Loucy (cell line): ENCODE measurements at regions not wholly inside any gene's neighbourhood (a gene's known extent, or its start where the extent isn't known, plus 50 kb on each side); places are given as distances from the start of the nearest gene placed in this dataset.

Source experiments
- H2AFZ ChIP-seq: fragments of 200-600 bp; sonication (generic); 2 replicates; pipeline ENCODE4 v1.6.0; 2016; ENCODE audit warnings: antibody characterized with exemption, mild to moderate bottlenecking, low read length, moderate library complexity
- H3F3A ChIP-seq: fragments of 200-600 bp; 2 replicates; pipeline ENCODE4 v1.6.0; 2016; ENCODE audit warnings: antibody characterized with exemption, low read depth, mild to moderate bottlenecking
- H3K27me3 ChIP-seq: fragments of 200-600 bp; sonication (generic); 2 replicates; pipeline ENCODE4 v1.6.1; 2014; ENCODE audit warnings: low read length, mild to moderate bottlenecking; ENCODE audit not compliant: insufficient read depth, poor library complexity, severe bottlenecking
- H3K36me3 ChIP-seq: fragments of 200-600 bp; sonication (generic); 2 replicates; pipeline ENCODE4 v1.6.1; 2016; ENCODE audit warnings: low read length; ENCODE audit not compliant: insufficient read depth
- H3K4me1 ChIP-seq: fragments of 200-600 bp; sonication (generic); 2 replicates; pipeline ENCODE4 v1.5.1; 2014; ENCODE audit warnings: low read length, mild to moderate bottlenecking; ENCODE audit not compliant: insufficient read depth, poor library complexity, severe bottlenecking
- H3K4me2 ChIP-seq: fragments of 200-600 bp; sonication (generic); 2 replicates; pipeline ENCODE4 v1.6.0; 2014; ENCODE audit warnings: antibody characterized with exemption, low read length, low read depth, mild to moderate bottlenecking; ENCODE audit not compliant: poor library complexity, severe bottlenecking
- H3K4me3 ChIP-seq: fragments of 200-600 bp; sonication (generic); 2 replicates; pipeline ENCODE4 v1.5.1; 2014; ENCODE audit warnings: low read length, mild to moderate bottlenecking, mixed read lengths; ENCODE audit not compliant: poor library complexity, severe bottlenecking
- H3K79me2 ChIP-seq: fragments of 200-600 bp; sonication (generic); 2 replicates; pipeline ENCODE4 v1.6.1; 2014; ENCODE audit warnings: low read length; ENCODE audit not compliant: insufficient read depth
- H3K9ac ChIP-seq: fragments of 200-600 bp; sonication (generic); 2 replicates; pipeline ENCODE4 v1.6.0; 2014; ENCODE audit warnings: mild to moderate bottlenecking, low read depth, low read length, moderate library complexity; ENCODE audit not compliant: poor library complexity, severe bottlenecking
- H3K9me2 ChIP-seq: fragments of 200-600 bp; sonication (generic); replicated peaks from 2 replicates; pipeline ENCODE4 v1.6.1; 2016; ENCODE audit warnings: low read depth, low read length, mixed read lengths
- H3K9me3 ChIP-seq: fragments of 200-600 bp; sonication (generic); 2 replicates; pipeline ENCODE4 v1.6.1; 2014; ENCODE audit warnings: mild to moderate bottlenecking, antibody characterized with exemption, low read length, low read depth; ENCODE audit not compliant: insufficient read depth
- H4K20me1 ChIP-seq: fragments of 200-600 bp; sonication (generic); 2 replicates; pipeline ENCODE4 v1.6.0; 2014; ENCODE audit warnings: antibody characterized with exemption, low read length, mild to moderate bottlenecking; ENCODE audit not compliant: insufficient read depth, poor library complexity, severe bottlenecking
- EZH2phosphoT487 ChIP-seq: fragments of 200-600 bp; IDR thresholded peaks from 2 replicates; pipeline ENCODE4 v1.6.1; 2018; ENCODE audit warnings: antibody characterized with exemption, mild to moderate bottlenecking, moderate library complexity, borderline replicate concordance
- TF ChIP-seq, protein P1 (sequence below): fragments of 200-600 bp; sonication (generic); conservative IDR thresholded peaks from 2 replicates; pipeline ENCODE4 v1.5.1; 2014; ENCODE audit warnings: mild to moderate bottlenecking, antibody characterized with exemption, low read length

DNA sequence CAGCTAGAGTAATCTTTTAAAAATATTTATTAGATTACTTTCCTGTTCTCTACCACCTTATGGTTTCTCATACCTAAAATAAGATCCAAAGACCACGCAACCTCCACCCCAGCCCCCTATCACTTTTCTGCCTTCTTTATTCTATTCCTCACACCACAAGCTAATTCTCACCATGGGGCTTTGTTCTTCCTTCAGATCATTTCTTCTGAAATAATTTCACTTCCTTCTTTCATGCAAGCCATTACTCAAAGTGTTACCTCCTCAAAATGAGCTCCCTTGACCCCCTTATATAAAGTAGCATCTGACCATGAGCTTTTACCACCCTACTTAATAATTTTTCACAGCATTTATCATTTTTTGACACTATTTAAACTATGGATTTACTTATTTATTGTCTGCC lies 233.2 kb upstream of the TMCO5A start:
- H3K9ac ChIP-seq: no peak overlapping the region
- no peaks in the 10 kb centered on the region for H3K36me3 ChIP-seq
- H3K27me3 ChIP-seq: no peaks in the 10 kb centered on the region
- no peak overlapping the region for H3K4me2 ChIP-seq
- 0 out of 2 replicates have a peak overlapping the region, but pooled peaks have one; percentile 23 for H2AFZ ChIP-seq
- H3K9me2 ChIP-seq: no peaks in the 10 kb centered on the region
- H3K79me2 ChIP-seq: no peaks in the 10 kb centered on the region
- H3K9me3 ChIP-seq: peaks cover 5% of the 10 kb centered on the region
- H3K4me3 ChIP-seq: no peak overlapping the region
- H4K20me1 ChIP-seq: no peaks in the 10 kb centered on the region
- H3F3A ChIP-seq: no peaks in the 10 kb centered on the region
- H3K4me1 ChIP-seq: no peaks in the 10 kb centered on the region
- TF ChIP-seq, protein P1, sequence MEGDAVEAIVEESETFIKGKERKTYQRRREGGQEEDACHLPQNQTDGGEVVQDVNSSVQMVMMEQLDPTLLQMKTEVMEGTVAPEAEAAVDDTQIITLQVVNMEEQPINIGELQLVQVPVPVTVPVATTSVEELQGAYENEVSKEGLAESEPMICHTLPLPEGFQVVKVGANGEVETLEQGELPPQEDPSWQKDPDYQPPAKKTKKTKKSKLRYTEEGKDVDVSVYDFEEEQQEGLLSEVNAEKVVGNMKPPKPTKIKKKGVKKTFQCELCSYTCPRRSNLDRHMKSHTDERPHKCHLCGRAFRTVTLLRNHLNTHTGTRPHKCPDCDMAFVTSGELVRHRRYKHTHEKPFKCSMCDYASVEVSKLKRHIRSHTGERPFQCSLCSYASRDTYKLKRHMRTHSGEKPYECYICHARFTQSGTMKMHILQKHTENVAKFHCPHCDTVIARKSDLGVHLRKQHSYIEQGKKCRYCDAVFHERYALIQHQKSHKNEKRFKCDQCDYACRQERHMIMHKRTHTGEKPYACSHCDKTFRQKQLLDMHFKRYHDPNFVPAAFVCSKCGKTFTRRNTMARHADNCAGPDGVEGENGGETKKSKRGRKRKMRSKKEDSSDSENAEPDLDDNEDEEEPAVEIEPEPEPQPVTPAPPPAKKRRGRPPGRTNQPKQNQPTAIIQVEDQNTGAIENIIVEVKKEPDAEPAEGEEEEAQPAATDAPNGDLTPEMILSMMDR: no peak
- TF ChIP-seq EZH2phosphoT487: no peak

- Histone ChIP-seq H3F3A (no peaks in the 10 kb centered on the region), H3K4me1 (peaks cover under 1% of the 10 kb centered on the region), H3K27me3 (no peaks in the 10 kb centered on the region)
These were observed 224.8 kb upstream of the TMCO5A start for GRCh38 chr15:37709669-37710068.

GRCh38 chr15:37715101-37715500 lies 219.3 kb upstream of the TMCO5A start:
- Histone ChIP-seq H3K27me3 (no peaks in the 10 kb centered on the region), H3K36me3 (no peaks in the 10 kb centered on the region), H3F3A (no peaks in the 10 kb centered on the region), H3K9me3 (peaks cover 9% of the 10 kb centered on the region; the same call in 1 of the 2 replicates), H3K9me2 (no peaks in the 10 kb centered on the region), H4K20me1 (no peaks in the 10 kb centered on the region), H3K4me2 (no peak overlapping the region), H3K79me2 (no peaks in the 10 kb centered on the region), H3K4me1 (peaks cover 11% of the 10 kb centered on the region), H2AFZ (no peak overlapping the region), H3K4me3 (no peak overlapping the region), H3K9ac (no peak overlapping the region)
- TF ChIP-seq EZH2phosphoT487: no peak

More at GRCh38 chr15:37709669-37710068, 224.8 kb upstream of the TMCO5A start:
- Histone ChIP-seq H3K79me2 (no peaks in the 10 kb centered on the region), H3K9me3 (peaks cover 9% of the 10 kb centered on the region; the same call in 1 of the 2 replicates), H3K36me3 (no peaks in the 10 kb centered on the region), H2AFZ (no peak overlapping the region), H3K4me2 (no peak overlapping the region), H3K9ac (no peak overlapping the region), H3K9me2 (no peaks in the 10 kb centered on the region), H4K20me1 (no peaks in the 10 kb centered on the region), H3K4me3 (no peak overlapping the region)
- TF ChIP-seq EZH2phosphoT487: no peak
- TF ChIP-seq, protein P1: no peak

DNA sequence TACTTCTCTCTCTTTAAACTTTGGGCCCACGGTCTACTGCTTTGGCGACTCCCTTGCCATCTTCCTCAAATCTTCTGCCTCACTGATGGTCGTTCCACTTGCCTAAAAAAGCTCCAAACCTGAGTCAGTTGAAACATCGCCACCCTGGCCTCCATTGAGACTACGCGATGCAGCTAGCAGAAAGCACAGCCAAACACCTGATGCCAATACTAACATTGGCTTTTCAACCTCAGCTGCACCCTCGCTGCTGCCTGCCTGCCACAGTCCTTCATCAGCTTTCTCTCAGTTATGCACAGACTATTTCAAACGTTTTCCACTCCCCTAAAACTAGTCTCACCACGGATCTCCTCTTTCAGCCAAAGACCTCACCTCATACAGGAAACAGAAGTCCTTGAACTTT lies 214.2 kb upstream of the TMCO5A start:
- Histone ChIP-seq H3K79me2 (no peaks in the 10 kb centered on the region), H4K20me1 (no peaks in the 10 kb centered on the region), H3K4me1 (peaks cover 4% of the 10 kb centered on the region), H3K9ac (no peak overlapping the region), H2AFZ (no peak overlapping the region; the same call in 1 of the 2 replicates), H3K4me2 (no peak overlapping the region), H3K9me3 (no peaks in the 10 kb centered on the region), H3K4me3 (no peak overlapping the region), H3K27me3 (no peaks in the 10 kb centered on the region), H3K36me3 (no peaks in the 10 kb centered on the region), H3F3A (no peaks in the 10 kb centered on the region), H3K9me2 (no peaks in the 10 kb centered on the region)
- no peak for TF ChIP-seq EZH2phosphoT487
- TF ChIP-seq, protein P1: no peak
